Thyroid gland (tissue), 4 donors: ENCODE measurements at regions not wholly inside any gene's neighbourhood (a gene's known extent, or its start where the extent isn't known, plus 50 kb on each side); places are given as distances from the start of the nearest gene placed in this dataset.

Source experiments
- CTCF ChIP-seq, 6 experiments: fragments of 200-600 bp in 3 of 6; fragments of 450-650 bp in 3 of 6; sonication (generic) in 3 of 6; IDR thresholded peaks; one replicate each; pipeline ENCODE4 v1.5.1; 2016 to 2019; ENCODE audit warnings: antibody characterized with exemption in 6 of 6, mild to moderate bottlenecking in 2 of 6, inconsistent platforms in 1 of 6, moderate library complexity in 1 of 6
- POLR2A ChIP-seq, 2 donors: fragments of 450-650 bp; IDR thresholded peaks; one replicate each; pipeline ENCODE4 v1.6.1; 2017; ENCODE audit warnings: antibody characterized with exemption in 2 of 2, mild to moderate bottlenecking in 2 of 2, moderate library complexity in 1 of 2

- no peak for TF ChIP-seq CTCF (IDR thresholded peaks at IDR 0.05)
- no peak for TF ChIP-seq POLR2A (IDR thresholded peaks at IDR 0.05)
Measured at GRCh38 chr16:54442864-54443263, 156.3 kb upstream of the IRX3 start.
